ENCODE measurements at regions not wholly inside any gene's neighbourhood (a gene's known extent, or its start where the extent isn't known, plus 50 kb on each side); places are given as distances from the start of the nearest gene placed in this dataset.
A peak's percentile ranks its signal among the peaks of the same experiment; 100 is the strongest.

DNA sequence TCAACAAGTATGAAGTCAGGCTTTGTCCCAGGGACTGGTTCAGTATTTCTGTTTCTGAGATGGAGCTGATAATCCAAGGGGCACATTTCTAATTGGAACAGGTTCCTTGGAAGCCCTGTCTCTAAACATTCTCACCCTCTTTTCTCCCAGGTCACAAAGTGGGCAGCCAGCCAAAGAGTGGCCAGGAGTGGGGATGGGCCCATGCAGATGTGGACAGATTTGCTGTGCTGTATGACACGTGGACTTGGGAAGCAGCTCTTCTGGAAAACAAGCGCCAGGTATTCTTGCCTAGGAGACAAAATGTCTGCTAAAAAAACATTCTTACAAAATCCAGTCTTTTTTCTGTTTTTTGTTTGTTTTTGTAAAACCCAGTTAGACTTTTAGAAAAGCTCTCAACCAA, 140.2 kb downstream of the CD164 start:
- no peak overlapping the region for H3K27ac ChIP-seq
- TF ChIP-seq EZH2 (IDR thresholded peaks at IDR 0.05) (no peak), EZH2phosphoT487 (IDR thresholded peaks at IDR 0.05) (no peak)
- TF ChIP-seq, protein P1, sequence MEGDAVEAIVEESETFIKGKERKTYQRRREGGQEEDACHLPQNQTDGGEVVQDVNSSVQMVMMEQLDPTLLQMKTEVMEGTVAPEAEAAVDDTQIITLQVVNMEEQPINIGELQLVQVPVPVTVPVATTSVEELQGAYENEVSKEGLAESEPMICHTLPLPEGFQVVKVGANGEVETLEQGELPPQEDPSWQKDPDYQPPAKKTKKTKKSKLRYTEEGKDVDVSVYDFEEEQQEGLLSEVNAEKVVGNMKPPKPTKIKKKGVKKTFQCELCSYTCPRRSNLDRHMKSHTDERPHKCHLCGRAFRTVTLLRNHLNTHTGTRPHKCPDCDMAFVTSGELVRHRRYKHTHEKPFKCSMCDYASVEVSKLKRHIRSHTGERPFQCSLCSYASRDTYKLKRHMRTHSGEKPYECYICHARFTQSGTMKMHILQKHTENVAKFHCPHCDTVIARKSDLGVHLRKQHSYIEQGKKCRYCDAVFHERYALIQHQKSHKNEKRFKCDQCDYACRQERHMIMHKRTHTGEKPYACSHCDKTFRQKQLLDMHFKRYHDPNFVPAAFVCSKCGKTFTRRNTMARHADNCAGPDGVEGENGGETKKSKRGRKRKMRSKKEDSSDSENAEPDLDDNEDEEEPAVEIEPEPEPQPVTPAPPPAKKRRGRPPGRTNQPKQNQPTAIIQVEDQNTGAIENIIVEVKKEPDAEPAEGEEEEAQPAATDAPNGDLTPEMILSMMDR (IDR thresholded peaks at IDR 0.05), result no peak
- H3K79me2 ChIP-seq (ENCODE audit: low read depth), result no peaks in the 10 kb centered on the region
- no peaks in the 10 kb centered on the region for H3K36me3 ChIP-seq
- Mint-ChIP-seq H3K36me3 (no peaks in the 10 kb centered on the region), H3K4me1 (peaks cover 13% of the 10 kb centered on the region), H3K27me3 (ENCODE audit: insufficient read depth, low read depth) (no peaks in the 10 kb centered on the region), H3K27ac (no peak overlapping the region), H3K9me3 (no peaks in the 10 kb centered on the region), H3K4me3 (no peak overlapping the region)
- H3K9ac ChIP-seq, result no peak overlapping the region
- H4K20me1 ChIP-seq (ENCODE audit: low read depth), result no peaks in the 10 kb centered on the region
- no peak for DNase-seq (ENCODE audit: low spot score)
- H3K27me3 ChIP-seq, result no peaks in the 10 kb centered on the region
- peaks cover 11% of the 10 kb centered on the region for H3K4me1 ChIP-seq
- H2AFZ ChIP-seq (replicated peaks), result peak overlapping the region; percentile 12
- no peaks in the 10 kb centered on the region for H3F3A ChIP-seq (ENCODE audit: low read depth)
- no peak overlapping the region for H3K4me2 ChIP-seq
- H3K9me3 ChIP-seq (ENCODE audit: low read depth), result no peaks in the 10 kb centered on the region
- H3K4me3 ChIP-seq, result no peak overlapping the region

DNA sequence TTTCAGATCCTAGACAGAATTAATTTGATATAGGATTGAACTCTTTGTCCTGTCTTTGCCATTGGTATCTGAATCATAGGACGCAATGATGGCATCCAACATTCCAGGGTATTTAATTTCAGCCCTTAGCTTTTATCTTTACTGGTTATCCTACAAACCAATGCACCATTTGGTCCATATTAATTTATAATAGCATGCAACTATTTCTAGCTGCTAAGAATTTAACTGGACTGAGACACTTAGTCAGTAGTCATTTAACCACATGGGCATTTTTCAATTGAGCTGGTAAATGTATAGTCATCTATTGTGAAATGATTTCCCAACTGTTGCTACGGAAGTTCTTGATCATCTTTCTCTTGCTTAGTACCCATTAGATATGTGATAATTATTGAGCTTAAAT, 141.1 kb downstream of the CD164 start:
- H3K4me1 Mint-ChIP-seq, result peaks cover 21% of the 10 kb centered on the region
- H3K27me3 ChIP-seq, result no peaks in the 10 kb centered on the region
- no peaks in the 10 kb centered on the region for H3K36me3 ChIP-seq
- no peaks in the 10 kb centered on the region for H3K27me3 Mint-ChIP-seq (ENCODE audit: insufficient read depth, low read depth)
- H3K9me3 Mint-ChIP-seq, result no peaks in the 10 kb centered on the region
- no peak overlapping the region for H3K27ac Mint-ChIP-seq
- no peaks in the 10 kb centered on the region for H3K9me3 ChIP-seq (ENCODE audit: low read depth)
- no peak overlapping the region for H3K4me3 ChIP-seq
- H3F3A ChIP-seq (ENCODE audit: low read depth), result no peaks in the 10 kb centered on the region
- H2AFZ ChIP-seq (replicated peaks), result no peak overlapping the region
- DNase-seq (ENCODE audit: low spot score), result no peak
- H3K27ac ChIP-seq, result no peak overlapping the region
- no peaks in the 10 kb centered on the region for H3K79me2 ChIP-seq (ENCODE audit: low read depth)
- peaks cover 15% of the 10 kb centered on the region for H3K4me1 ChIP-seq
- no peak overlapping the region for H3K4me2 ChIP-seq
- TF ChIP-seq EZH2phosphoT487 (IDR thresholded peaks at IDR 0.05) (no peak), EZH2 (IDR thresholded peaks at IDR 0.05) (no peak)
- TF ChIP-seq, protein P1 (IDR thresholded peaks at IDR 0.05), result no peak
- no peak overlapping the region for H3K4me3 Mint-ChIP-seq
- H3K36me3 Mint-ChIP-seq, result no peaks in the 10 kb centered on the region
- no peaks in the 10 kb centered on the region for H4K20me1 ChIP-seq (ENCODE audit: low read depth)
- no peak overlapping the region for H3K9ac ChIP-seq

DNA sequence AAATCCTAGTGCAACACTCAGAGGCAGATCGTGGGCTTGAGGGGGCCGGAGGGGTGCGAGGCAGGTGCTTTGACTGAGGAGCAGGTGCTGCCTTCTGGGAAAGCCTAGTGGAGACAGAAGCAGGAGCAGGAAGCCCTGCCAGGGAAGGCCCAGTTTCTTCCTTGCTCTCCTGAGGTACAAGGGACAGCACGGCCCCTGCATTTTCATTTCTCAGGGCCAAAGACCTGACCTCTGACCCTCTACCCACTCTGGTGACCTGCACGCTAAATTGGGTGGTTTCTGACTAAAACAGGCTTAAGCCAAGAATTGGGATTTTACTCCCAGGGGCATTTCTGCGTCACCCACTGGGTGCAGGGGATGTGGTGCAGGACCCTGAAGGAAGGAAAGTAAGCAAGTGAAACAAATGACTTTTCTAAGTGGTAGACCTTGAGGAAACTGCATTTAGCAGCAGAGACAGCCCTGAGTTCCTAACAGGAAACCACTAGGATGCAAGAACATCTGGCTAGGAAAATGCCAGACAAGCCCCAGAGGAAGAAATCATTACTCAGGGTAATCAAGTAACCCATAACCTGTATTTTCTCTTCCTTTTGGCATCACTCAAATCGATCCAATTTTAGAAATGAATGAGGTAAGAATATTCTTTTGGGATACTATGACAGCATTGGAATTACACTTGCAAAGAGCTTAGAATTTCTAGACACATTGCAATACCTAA, 141.7 kb downstream of the CD164 start:
- Histone ChIP-seq H3K27ac (no peak overlapping the region), H3K9ac (no peak overlapping the region), H3K27me3 (no peaks in the 10 kb centered on the region), H3K4me2 (no peak overlapping the region), H3K36me3 (no peaks in the 10 kb centered on the region), H4K20me1 (ENCODE audit: low read depth) (no peaks in the 10 kb centered on the region), H3K79me2 (ENCODE audit: low read depth) (no peaks in the 10 kb centered on the region), H3K4me3 (no peak overlapping the region), H3K4me1 (peaks cover 18% of the 10 kb centered on the region), H3F3A (ENCODE audit: low read depth) (peaks cover 5% of the 10 kb centered on the region), H3K9me3 (ENCODE audit: low read depth) (no peaks in the 10 kb centered on the region), H2AFZ (replicated peaks) (peak overlapping the region; percentile 37)
- H3K27me3 Mint-ChIP-seq (ENCODE audit: insufficient read depth, low read depth), result no peaks in the 10 kb centered on the region
- peak overlapping the region; percentile 47 for H3K27ac Mint-ChIP-seq
- H3K4me3 Mint-ChIP-seq, result no peak overlapping the region
- TF ChIP-seq EZH2 (IDR thresholded peaks at IDR 0.05), result no peak
- TF ChIP-seq, protein P1 (IDR thresholded peaks at IDR 0.05), result no peak
- no peak for TF ChIP-seq EZH2phosphoT487 (IDR thresholded peaks at IDR 0.05)
- peaks cover 26% of the 10 kb centered on the region for H3K4me1 Mint-ChIP-seq
- H3K36me3 Mint-ChIP-seq, result no peaks in the 10 kb centered on the region
- no peak for DNase-seq (ENCODE audit: low spot score)
- no peaks in the 10 kb centered on the region for H3K9me3 Mint-ChIP-seq
